ENCODE measurements at regions not wholly inside any gene's neighbourhood (a gene's known extent, or its start where the extent isn't known, plus 50 kb on each side); places are given as distances from the start of the nearest gene placed in this dataset.

DNA sequence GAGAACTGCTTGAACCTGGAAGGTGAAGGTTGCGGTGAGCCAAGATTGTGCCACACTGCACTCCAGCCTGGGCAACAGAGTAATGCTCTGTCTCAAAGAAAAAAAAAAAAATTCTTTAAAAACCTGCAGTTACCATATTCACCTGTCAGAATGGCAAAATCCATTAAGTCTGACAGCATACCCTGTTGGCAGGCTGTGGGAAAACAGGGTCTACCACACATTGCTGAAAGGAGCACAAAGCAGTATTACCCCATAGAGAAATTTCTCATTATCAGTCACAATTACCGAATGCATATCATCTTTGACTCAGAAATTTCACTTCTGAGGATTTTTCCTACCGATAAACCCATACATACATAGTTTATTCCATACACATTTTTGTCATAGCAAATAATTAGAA lies 264.1 kb upstream of the SLCO3A1 start:
- Histone ChIP-seq H3K4me1 (ENCODE audit: control insufficient read depth in 4 of 4, insufficient read depth in 4 of 4, low read length in 3 of 4) (peaks cover 0 to 9% (median 2%) of the 10 kb centered on the region in 4 donors), H3K9me3 (ENCODE audit: control insufficient read depth in 4 of 4, low read length in 3 of 4) (no peaks in the 10 kb centered on the region), H3K27me3 (ENCODE audit: control insufficient read depth in 4 of 4, insufficient read depth in 4 of 4, low read length in 3 of 4) (no peaks in the 10 kb centered on the region), H3K36me3 (ENCODE audit: control insufficient read depth in 4 of 4, insufficient read depth in 3 of 4, low read depth in 1 of 4, low read length in 3 of 4) (no peaks in the 10 kb centered on the region), H3K4me3 (ENCODE audit: low read depth in 1 of 3, low read length in 3 of 3) (no peak overlapping the region), H3K27ac (ENCODE audit: low read depth in 1 of 2, low read length in 2 of 2) (no peak overlapping the region), H3K9ac (ENCODE audit: low read depth in 1 of 2, low read length in 2 of 2) (no peak overlapping the region)
- peak; percentile 6 to 19 for TF ChIP-seq RAD21 (IDR thresholded peaks at IDR 0.05)
- no peak for TF ChIP-seq HNF4G (IDR thresholded peaks at IDR 0.05)
- no peak for TF ChIP-seq JUND (IDR thresholded peaks at IDR 0.05)
- WGBS: 96% methylated on average over 3 of the region's 3 CpGs
- no peak for DNase-seq (ENCODE audit: low spot score)

- H3K9ac ChIP-seq (ENCODE audit: low read depth in 1 of 2, low read length in 2 of 2): no peak overlapping the region
- no peaks in the 10 kb centered on the region for H3K27me3 ChIP-seq (ENCODE audit: control insufficient read depth in 4 of 4, insufficient read depth in 4 of 4, low read length in 3 of 4)
- no peaks in the 10 kb centered on the region for H3K9me3 ChIP-seq (ENCODE audit: control insufficient read depth in 4 of 4, low read length in 3 of 4)
- no peaks in the 10 kb centered on the region for H3K36me3 ChIP-seq (ENCODE audit: control insufficient read depth in 4 of 4, insufficient read depth in 3 of 4, low read depth in 1 of 4, low read length in 3 of 4)
- TF ChIP-seq GABPA (IDR thresholded peaks at IDR 0.05 in 1 of 2, conservative IDR thresholded peaks at IDR 0.05 in 1 of 2): no peak
- no peak for TF ChIP-seq REST (IDR thresholded peaks at IDR 0.05)
- no peak for TF ChIP-seq EGR1 (IDR thresholded peaks at IDR 0.05; ENCODE audit: low read depth in 2 of 2)
- TF ChIP-seq, protein P1, sequence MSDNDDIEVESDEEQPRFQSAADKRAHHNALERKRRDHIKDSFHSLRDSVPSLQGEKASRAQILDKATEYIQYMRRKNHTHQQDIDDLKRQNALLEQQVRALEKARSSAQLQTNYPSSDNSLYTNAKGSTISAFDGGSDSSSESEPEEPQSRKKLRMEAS (IDR thresholded peaks at IDR 0.05): no peak
- no peak for TF ChIP-seq SP1 (IDR thresholded peaks at IDR 0.05)
- TF ChIP-seq NR2F2 (IDR thresholded peaks at IDR 0.05): no peak
- no peak for TF ChIP-seq FOXA1 (IDR thresholded peaks at IDR 0.05)
- TF ChIP-seq HNF4G (IDR thresholded peaks at IDR 0.05): no peak
- TF ChIP-seq, protein P2, sequence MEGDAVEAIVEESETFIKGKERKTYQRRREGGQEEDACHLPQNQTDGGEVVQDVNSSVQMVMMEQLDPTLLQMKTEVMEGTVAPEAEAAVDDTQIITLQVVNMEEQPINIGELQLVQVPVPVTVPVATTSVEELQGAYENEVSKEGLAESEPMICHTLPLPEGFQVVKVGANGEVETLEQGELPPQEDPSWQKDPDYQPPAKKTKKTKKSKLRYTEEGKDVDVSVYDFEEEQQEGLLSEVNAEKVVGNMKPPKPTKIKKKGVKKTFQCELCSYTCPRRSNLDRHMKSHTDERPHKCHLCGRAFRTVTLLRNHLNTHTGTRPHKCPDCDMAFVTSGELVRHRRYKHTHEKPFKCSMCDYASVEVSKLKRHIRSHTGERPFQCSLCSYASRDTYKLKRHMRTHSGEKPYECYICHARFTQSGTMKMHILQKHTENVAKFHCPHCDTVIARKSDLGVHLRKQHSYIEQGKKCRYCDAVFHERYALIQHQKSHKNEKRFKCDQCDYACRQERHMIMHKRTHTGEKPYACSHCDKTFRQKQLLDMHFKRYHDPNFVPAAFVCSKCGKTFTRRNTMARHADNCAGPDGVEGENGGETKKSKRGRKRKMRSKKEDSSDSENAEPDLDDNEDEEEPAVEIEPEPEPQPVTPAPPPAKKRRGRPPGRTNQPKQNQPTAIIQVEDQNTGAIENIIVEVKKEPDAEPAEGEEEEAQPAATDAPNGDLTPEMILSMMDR (IDR thresholded peaks at IDR 0.05; ENCODE audit: low read depth, low read length, missing input control): no peak
- no peak overlapping the region for H3K27ac ChIP-seq (ENCODE audit: low read depth in 1 of 2, low read length in 2 of 2)
- no peak for DNase-seq (ENCODE audit: low spot score)
- no peaks in the 10 kb centered on the region for H3K4me1 ChIP-seq (ENCODE audit: control insufficient read depth in 4 of 4, insufficient read depth in 4 of 4, low read length in 3 of 4)
- WGBS: 64% methylated on average over 2 of the region's 2 CpGs
- H3K4me3 ChIP-seq (ENCODE audit: low read depth in 1 of 3, low read length in 3 of 3): no peak overlapping the region
Measured at GRCh38 chr15:91592567-91592966, 260.9 kb upstream of the SLCO3A1 start.

DNA sequence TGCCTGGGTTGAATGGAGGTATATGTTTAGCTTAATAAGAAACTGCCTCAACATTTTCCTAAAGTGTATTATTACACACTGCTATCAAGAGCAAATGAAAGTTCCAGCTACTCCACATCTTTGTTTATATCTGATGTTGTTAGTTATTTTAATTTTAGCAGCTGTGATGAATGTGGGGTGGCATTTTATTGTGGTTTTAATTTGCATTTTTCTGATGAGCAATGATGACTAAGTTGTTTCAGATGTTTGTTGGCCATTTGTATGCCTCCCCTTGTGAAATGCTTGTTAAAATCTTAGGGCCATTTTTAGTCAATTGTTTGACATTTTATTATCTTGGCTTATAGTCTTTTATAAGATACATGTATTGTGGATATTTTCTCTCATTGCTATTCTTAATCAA lies 260.4 kb upstream of the SLCO3A1 start:
- no peaks in the 10 kb centered on the region for H3K36me3 ChIP-seq (ENCODE audit: control insufficient read depth in 4 of 4, insufficient read depth in 3 of 4, low read depth in 1 of 4, low read length in 3 of 4)
- no peaks in the 10 kb centered on the region for H3K27me3 ChIP-seq (ENCODE audit: control insufficient read depth in 4 of 4, insufficient read depth in 4 of 4, low read length in 3 of 4)
- no peak overlapping the region for H3K27ac ChIP-seq (ENCODE audit: low read depth in 1 of 2, low read length in 2 of 2)
- H3K4me3 ChIP-seq (ENCODE audit: low read depth in 1 of 3, low read length in 3 of 3): no peak overlapping the region
- no peak overlapping the region for H3K9ac ChIP-seq (ENCODE audit: low read depth in 1 of 2, low read length in 2 of 2)
- H3K4me1 ChIP-seq (ENCODE audit: control insufficient read depth in 4 of 4, insufficient read depth in 4 of 4, low read length in 3 of 4): no peaks in the 10 kb centered on the region
- no peaks in the 10 kb centered on the region for H3K9me3 ChIP-seq (ENCODE audit: control insufficient read depth in 4 of 4, low read length in 3 of 4)
- no peak for DNase-seq (ENCODE audit: low spot score)
- no peak for TF ChIP-seq YY1 (IDR thresholded peaks at IDR 0.05)
- no peak for TF ChIP-seq EGR1 (IDR thresholded peaks at IDR 0.05; ENCODE audit: low read depth in 2 of 2)
- TF ChIP-seq HNF4A (conservative IDR thresholded peaks at IDR 0.05): no peak
- TF ChIP-seq SP1 (IDR thresholded peaks at IDR 0.05): no peak
- TF ChIP-seq ZBTB33 (IDR thresholded peaks at IDR 0.05): no peak
- TF ChIP-seq TAF1 (conservative IDR thresholded peaks at IDR 0.05): no peak
- no peak for TF ChIP-seq RAD21 (IDR thresholded peaks at IDR 0.05)
- no peak for TF ChIP-seq FOXA1 (IDR thresholded peaks at IDR 0.05)
- TF ChIP-seq REST (IDR thresholded peaks at IDR 0.05): no peak
- no peak for TF ChIP-seq GABPA (IDR thresholded peaks at IDR 0.05 in 1 of 2, conservative IDR thresholded peaks at IDR 0.05 in 1 of 2)
- TF ChIP-seq RXRA (IDR thresholded peaks at IDR 0.05): no peak
- no peak for TF ChIP-seq ATF3 (IDR thresholded peaks at IDR 0.05)
- TF ChIP-seq HNF4G (IDR thresholded peaks at IDR 0.05): no peak
